ENCODE measurements at regions not wholly inside any gene's neighbourhood (a gene's known extent, or its start where the extent isn't known, plus 50 kb on each side); places are given as distances from the start of the nearest gene placed in this dataset.
"Not testable (repeated sequence)": the region's sequence is repeated elsewhere in the genome, so short reads cannot be mapped to it uniquely, and the experiment has no call there.

DNA sequence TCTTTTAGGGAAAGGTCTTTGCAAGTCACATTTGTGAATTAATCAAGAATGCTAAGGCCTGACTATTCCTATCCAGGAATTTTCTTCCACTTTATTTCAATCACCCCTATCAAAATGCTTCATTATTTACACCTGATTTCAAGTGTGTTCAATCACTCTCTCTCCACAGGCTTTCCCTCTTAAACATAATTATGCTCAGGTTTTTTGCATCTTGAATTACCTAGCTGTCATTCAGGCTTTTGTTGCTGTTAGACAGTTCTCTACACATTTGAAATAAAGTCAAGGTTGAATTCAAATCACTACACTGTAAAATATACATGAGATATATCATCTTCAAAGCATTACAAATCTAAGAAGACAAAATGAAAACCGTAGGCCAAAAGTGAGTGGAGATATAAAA, 941.3 kb upstream of the SLITRK1 start:
- DNase-seq: no peak

DNA sequence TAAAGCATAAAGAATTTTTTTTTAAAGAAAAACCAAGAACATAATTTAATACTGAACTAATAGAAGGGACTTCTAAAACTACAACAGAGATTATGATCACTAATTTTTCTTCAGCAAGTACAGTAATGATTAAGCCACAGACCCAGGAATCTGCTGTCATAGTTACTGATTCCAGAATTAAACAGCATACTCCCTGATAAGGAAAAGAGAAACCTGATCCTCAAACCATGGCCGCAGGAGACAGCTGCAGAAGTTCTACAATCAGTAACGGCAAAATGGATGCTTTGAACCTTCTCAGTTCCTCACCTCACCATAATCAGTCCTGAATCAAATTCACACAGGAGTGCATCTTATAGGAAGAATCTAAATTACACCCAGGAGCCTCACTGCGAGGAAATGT, 939.0 kb upstream of the SLITRK1 start:
- no peak for DNase-seq

DNA sequence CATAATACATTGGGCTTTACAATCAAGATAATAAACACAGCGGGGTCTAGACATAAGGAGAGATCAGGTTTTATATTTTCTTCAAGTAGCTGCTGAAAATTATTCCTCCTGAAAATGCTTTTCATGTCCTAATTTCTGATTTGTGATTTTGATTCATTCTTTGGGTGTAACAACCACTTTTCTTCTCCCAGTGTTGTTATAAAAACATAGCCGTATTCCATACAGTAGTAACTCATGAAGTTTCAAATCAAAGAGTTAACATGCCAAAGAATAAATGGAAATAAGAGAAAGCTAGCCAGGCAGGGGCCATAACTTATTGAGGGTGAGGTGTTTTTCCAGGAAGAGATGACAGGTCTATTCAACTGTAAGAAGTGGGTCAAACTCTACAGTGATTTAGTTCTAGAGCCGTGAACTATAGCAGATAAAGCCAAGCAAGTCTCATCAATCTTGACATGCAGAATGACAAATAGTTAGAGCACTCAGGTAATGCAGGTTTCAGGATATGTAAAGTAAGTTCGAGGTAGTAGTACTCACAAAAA, 934.4 kb upstream of the SLITRK1 start:
- no peak for DNase-seq

DNA sequence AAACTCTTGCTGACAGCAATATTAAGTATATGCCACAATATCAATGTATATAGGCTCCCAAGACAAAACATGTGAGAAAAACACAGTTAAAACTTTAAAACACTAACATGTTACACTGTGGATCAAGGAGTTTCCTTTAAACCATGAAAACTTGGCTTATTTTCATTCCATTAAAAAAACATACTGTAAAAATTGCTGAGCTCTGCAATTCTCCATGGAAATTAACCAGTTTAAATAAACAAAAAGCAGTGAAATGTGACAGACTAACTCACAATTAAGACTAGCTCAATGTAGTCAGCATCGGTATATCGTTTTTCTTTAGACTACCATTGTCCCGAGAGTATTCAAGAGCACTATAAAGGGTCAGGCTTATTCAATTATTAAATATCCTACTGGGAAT, 930.5 kb upstream of the SLITRK1 start:
- DNase-seq: no peak

DNA sequence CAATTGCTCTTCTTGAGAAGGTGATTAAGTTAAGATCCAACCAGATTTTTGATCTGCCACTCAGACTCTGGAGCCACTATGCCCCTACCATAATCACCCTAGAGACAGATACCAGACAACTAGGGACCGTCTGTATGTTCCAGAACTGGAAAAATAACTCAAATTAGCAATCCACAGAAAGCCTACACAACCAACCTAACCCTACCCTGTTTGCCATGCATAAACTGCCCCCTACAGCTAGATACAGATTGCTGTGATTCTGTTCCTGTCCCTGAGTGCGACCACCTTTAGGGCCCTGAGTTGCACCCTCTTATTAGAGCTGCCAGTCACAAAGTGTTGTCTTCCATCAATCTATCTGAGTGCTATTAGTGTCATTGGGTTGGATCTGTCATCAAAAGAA, 929.8 kb upstream of the SLITRK1 start:
- no peak for DNase-seq

DNA sequence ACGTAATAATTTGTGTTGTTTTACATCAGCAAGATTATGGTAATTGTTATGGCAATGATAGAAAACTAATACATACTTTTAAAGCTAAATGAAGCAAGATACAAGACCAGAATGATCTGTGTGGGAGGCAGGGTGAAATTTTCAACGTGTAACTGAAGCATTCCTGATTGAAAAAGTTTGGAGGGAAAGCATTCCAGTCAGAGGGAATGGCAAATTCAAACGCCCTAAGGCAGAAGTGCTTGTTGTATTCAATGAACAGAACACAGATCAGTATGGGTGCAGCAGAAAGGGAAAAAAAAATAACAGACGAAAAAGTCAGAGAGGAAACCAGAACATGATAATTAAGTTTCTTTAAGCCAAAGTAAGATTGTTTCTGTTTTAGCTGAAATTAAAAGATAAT, 928.5 kb upstream of the SLITRK1 start:
- no peak for DNase-seq

DNA sequence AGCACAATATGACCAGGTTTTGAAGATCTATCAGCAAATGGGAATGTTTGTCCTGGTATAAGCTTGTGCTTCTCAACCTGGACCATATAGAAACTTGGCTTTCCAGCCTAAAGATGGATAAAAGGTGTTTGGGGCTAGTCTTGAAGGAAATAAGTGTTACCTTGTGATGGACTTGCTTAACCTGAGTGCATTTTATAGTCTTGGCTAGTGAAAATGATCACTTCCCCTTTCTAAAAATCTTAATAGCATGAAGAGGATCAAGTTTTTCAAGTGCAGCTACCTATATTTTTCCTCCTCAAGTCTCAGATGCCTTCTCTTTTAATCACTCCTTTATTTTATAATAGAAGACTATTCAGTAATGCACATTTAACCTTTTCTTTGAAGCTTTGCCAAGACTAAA, 919.8 kb upstream of the SLITRK1 start:
- DNase-seq: no peak

DNA sequence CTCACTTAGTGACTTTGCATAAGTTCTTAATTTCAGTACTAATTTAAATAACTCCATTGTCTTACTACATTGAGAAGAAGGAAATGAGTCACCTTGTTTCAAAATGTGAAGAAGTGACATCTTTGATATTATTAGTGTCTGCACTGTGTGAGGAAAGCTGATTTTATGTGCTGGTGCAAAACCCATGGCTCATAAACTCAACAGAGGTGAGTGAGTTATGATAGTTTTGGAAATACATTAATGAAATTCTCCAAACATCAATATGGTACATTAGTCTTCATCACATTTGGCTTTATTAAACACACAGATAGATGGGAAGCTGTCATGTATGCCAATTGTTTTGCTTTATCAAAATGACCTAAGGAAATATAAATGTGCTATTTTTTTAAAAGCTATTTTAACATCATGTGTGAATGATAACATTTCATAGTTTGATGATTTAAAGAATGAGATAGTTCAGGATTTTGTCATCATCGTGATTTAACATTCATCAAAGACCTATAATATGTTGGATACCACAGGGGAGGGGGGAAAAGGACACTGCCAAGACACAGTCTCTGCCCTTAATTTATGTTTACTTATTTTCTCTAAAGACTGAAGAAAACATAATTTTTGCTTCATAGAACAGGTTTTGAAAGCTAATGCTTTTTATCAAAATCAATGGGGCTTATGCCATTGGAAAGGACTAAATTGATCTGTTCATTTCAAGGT, 902.3 kb upstream of the SLITRK1 start:
- DNase-seq: no peak

DNA sequence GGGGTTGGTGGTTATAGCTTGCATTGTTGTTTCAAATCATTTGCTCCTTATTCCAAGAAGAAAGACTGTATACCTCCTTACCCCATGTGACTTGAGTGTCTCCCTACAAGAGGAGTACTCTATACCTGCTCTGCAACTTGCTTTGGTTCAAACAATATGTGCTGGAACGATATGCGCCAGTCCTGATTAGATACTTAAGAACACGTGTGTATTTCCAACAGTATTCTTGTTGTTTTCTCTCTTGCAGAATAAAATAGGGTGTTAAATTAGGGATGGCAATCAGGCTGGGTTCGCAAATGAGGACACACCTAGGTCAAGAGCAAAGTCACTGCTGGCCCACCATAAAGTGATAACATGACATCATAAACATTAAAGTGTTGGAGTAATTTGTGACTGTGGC, 895.0 kb upstream of the SLITRK1 start:
- DNase-seq: no peak

DNA sequence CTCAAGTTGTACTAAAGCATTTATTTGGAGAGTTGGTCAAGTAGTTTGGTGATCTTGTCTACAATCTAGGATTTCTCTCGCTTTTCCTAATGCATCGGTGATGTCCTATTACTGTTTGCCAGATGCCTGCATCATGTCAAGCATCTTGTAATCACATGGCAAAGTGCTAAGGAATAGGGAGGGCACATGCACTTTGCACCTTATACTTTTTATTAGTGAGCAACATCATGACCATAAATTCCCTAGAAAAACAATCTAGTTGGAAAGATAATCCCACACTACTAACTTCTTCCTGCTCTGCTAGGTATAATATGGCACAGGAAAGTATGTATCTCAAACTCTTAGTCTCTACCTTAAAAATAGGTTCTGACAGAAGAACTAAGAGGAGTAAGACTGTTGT, 894.3 kb upstream of the SLITRK1 start:
- no peak for DNase-seq

DNA sequence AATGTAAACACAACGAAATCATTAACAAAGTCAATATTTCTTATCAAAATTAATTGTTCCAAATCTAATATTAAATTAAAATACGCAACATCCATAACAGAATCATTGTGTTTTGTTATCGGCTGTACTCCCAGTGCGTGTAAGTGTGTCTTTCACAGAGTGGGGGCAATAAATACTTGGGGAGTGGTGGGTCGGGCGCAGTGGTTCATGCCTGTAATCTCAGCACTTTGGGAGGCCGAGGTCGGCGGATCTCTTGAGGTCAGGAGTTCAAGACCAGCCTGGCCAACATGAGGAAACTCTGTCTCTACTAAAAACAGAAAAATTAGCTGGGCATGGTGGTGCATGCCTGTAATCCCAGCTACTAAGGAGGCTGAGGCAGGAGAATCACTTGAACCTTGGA, 893.6 kb upstream of the SLITRK1 start:
- not testable (repeated sequence) for DNase-seq

DNA sequence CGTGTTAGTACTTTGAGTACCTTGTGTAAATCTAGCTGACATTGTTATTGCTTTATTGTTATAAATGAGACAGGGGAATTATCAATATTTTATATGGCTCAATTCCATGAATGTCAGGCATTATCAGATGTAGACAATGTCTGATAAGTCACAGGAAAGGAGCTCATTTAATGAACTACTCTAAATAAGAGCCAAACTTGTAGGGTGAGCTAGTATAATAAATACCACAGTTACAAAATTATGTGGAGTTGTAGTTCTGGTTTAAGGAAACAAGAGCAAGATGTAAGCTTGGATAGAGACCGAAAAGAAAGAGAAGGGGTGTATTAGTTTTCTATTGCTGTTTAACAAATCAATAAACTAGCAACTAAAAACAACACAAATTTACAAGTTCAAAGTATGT, 891.8 kb upstream of the SLITRK1 start:
- no peak for DNase-seq

DNA sequence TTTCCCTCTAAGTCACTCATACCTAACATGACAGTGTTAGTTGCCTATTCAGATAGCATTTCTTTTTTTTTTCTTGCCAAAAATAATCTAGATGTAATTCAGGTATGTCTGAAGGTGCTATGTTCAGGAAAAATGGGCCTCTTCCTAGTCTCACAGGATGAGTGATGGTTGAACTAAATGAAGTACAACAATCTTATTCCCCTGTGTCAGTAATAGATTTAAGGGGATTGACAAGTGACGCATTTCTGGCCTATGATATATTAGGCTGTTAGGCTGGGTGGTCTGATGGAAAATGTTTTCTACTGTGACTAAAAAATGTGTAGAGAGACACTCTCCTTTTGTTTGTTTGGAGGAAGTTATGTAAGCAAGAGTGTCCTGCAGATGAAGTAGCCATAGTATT, 878.7 kb upstream of the SLITRK1 start:
- no peak for DNase-seq

DNA sequence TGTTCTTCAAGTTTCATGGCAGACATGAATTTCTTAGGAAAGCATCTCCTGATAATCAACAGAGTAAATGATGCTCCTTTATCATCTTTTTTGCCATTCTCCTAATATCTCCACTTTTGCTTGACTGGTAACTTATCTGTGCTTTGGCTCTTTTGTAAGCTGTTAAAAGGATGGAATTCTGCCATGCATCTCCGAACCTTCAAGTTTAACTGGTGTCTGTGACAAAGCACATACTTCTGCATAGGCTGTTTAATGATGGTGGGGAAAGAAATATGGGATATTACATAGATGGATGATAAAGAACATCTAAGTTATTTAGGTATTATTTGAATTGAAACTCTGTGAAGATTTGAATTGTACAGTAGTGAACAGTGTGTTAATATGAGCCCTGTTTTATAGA, 866.9 kb upstream of the SLITRK1 start:
- no peak for DNase-seq

DNA sequence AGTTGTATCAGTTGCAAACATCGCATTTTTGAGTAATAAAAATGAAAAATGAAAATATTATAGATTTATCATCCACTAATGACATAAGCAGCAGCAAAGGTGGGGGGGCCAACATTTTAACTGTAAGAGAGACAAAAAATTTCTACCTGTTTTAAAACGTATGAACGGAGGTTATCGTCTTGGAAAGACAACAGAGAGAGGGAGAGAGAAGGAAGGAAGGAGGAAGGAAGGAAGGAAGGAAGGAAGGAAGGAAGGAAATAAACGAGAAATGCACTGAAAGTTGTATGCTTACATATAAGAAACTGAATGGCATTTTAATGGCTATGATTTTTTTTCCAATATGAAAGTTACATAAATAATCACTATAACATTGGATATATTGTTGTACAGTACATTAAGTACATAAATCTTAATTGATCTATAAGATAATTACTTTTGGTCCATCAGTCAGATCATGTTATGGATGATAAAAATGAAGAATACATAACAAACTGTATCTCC, 862.8 kb upstream of the SLITRK1 start:
- DNase-seq: no peak

DNA sequence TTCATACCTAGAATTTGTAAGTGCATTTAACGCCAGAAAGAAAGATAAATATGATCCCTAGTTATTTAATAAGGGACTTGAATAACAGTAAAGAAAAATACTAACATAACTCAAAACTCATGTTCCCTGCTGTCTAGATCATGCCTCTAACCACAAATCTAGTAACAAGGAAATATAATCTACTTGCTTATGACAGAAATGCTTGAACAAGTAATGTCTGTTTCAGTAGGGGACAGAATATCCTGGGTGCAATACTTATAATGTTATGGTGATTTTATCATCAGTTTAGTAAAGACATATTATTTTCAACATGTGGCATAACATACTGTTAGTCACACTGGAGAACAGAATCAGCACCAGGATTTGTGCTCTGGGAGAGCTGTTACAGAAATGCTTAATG, 861.9 kb upstream of the SLITRK1 start:
- no peak for DNase-seq

DNA sequence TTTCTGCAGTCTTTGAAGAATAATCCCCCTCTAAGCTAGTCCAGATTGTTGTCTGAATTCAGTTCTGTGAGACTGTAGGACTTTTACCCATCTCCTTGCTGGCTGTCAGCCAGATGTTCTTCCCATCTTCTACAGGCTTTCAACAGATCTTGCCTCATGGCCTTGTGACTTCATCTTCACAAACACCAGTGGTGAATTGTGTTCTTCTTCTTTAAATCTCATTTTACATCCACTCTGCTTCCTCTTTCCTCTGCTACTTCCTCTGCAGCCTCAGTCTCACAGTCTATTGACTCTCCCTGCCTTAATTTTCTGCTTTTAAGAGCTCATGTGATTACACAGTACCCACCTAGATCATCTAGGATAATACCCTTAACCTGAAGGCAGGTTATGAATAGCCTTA, 859.0 kb upstream of the SLITRK1 start:
- no peak for DNase-seq

DNA sequence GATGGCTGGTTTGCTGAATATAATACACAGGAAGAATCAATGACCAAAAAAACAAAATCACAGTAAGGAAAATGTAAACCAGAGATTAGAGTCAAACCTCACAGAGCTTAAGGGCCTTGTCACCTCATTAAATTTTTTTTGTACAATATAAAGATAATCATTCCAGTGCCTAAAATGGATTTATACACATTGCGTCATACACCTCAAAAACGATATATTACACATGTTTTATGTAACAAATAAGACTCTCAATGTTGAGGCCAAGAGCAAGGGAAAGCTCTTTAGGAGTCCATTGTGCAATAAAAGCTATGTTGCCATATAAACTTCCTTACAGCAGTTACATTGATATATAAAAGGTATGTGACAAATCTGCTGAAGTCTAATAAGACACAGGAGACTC, 856.7 kb upstream of the SLITRK1 start:
- no peak for DNase-seq

DNA sequence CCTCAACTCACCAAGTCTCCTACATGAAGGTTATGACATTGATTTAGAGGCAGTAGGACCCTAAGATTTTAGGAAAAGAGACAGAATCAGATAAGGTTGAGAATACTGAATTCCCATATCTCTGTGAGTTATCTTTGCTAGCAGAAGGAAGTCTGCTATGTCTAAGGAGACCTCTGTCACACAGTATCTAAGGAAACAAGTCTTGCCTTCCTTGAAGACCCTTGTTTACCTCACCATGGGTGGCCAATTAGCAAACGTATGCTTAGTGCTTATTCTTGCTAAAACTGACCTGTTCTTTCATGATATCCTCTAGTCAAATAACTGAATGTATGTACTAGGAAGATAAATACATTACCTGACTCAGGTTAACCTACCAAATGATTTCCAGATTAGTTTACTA, 855.4 kb upstream of the SLITRK1 start:
- no peak for DNase-seq

DNA sequence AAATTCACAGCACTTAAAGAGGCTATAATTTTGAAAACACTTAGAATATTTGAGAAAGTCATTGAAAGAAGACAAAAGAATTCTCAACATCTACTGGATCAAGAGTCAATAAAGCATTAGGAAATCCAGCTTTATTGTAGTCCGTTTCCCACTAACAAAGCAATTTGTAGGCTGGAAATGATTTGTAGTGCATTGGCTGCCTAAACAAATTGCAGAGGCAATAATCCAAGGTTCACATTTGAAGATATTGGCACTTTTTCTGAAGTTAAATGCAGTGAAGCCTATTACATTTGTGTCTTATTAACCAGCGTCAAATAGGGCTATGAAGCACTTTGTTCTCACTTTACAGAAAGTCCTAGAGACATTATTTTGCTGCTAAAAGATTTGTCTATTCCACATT, 848.1 kb upstream of the SLITRK1 start:
- DNase-seq: no peak

DNA sequence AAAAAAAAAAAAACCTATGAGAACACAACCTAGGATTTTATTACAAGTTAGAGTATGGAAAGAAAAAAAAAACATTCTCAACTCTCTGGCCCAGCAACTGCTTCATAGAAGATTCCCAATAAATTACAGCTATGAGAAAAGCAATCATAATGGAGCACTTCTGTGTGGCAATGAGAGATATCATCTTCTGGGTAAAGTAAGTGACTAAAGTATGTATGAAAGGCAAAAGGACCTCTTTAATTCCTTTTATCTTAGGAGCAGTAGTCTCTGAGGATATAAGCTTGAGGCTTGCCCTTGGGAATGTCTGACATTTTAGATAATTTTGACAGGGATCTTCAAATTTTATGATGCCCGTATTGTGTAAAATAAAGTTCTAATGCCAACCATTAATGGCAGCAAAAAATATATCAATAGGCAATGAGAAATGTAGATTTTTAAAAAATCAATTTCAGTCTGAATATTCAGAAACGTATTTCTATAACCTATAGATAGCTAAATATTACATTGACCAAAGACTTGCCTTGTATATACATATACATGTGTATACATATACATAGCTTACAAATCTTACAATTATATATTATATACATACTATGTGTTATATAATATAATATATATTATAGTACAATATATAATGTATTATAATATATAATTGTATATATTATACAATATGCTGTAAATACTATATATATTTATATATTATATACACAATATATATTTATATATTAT, 823.9 kb upstream of the SLITRK1 start:
- no peak for DNase-seq

DNA sequence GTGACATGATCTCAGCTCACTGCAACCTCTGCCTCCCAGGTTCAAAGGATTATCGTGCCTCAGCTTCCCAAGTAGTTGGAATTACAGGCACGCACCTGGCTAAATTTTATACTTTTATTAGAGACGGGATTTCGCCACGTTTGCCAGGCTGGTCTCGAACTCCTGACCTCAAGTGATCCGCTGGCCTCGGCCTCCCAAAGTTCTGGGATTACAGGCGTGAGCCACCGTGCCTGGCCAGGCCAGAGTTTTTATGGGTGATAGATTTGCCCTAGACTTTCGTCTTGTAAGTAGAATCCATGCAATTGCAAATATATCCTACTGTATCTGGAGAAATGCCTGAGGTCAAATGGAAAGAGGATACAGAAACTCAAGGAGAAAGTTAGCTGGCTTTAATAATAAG, 819.9 kb upstream of the SLITRK1 start:
- DNase-seq: no peak

DNA sequence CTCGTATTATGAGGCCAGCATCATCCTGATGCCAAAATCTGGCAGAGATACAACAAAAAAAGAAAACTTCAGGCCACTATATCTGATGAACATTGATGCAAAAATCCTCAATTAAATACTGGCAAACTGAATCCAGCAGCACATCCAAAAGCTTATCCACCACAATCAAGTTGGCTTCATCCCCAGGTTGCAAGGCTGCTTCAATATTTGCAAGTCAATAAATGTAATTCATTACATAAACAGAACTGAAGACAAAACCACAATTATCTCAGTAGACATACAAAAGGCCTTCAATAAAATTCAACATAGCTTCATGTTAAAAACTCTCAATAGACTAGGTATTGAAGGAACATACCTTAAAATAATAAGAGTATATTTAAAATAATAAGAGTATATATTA, 815.3 kb upstream of the SLITRK1 start:
- DNase-seq: not testable (repeated sequence)

DNA sequence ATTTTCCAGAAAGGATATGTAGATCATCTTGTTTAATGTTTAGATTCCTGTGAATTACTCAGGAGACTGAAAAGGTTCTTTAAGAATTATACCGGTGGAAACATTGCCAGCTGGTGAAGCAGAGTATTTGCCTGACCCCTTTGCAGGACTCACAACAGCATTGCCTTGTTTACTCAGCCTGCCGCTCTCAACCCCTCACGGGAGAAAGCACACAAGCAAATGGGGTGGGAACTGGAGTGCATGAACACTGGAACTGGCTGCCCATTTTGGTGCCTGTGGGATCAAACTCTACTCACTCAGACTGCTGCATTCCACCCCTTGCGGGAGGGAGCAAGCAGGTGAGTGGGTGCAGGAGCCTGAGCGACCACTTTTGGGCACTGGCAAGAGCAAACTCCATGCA, 804.7 kb upstream of the SLITRK1 start:
- DNase-seq: no peak

DNA sequence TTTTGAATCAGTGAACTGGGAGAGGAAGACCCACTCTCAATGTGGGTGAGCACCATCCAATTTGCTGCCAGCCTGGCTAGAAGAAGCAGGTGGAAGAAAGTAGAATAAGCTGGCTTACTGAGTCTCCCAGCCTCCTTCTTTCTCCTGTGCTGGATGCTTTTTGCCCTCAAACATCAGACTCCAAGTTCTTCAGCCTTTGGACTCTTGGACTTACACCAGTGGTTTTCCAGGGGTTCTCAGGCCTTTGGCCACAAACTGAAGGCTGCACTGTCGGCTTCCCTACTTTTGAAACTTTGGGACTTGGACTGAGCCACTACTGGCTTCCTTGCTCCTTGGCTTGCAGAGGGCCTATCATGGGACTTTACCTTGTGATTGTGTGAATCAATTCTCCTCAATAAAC, 804.2 kb upstream of the SLITRK1 start:
- no peak for DNase-seq

Data from CD4-positive, alpha-beta T cell treated with Interleukin-4 for 1 hour (primary cell).